ENCODE measurements at regions not wholly inside any gene's neighbourhood (a gene's known extent, or its start where the extent isn't known, plus 50 kb on each side); places are given as distances from the start of the nearest gene placed in this dataset.
A peak's percentile ranks its signal among the peaks of the same experiment; 100 is the strongest.

DNA sequence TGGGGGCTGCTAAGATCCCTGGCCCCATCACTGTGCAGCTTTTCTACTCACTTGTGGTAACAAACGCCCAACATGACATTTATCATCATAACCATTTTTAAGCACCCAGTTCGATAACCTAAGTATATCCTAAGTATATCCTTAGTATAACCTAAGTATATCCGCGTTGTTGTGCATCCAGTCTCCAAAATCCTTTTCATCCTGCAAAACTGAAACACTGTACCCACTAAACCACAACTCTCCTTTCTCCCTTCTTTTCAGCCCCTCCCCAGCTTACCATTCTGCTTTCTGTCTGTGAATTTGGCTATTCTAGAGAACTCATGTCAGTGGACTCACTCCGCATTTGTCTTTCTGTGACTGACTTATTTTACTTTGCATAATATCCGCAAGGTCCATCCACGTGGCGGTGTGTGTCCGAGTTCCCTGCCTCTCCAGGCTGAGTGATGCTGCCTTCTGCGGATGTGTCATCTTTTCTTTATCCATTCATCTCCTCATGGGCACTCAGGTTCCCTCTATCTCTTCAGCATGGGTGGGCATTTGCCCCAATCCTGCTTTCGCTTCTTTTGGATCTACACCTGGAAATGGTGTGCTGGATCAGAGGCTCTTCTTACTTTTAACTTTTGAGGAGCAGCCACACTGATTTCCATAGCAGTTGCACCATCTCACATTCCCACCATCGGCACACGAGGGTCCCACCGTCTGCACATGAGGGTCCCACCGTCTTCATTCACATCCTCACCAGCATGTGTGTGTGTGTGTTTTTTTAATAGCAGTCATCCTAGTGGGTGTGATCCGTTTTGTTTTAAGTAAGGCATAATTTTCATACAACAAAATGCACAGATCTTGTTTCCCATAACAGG lies 82.4 kb upstream of the CLDN5 start:
- intact Hi-C loops (cut with micrococcal nuclease): loop anchor here (5.0 to 10.0 kb wide), 3 partner anchors 58 to 532 kb away; no protein-coding TSS in a partner anchor
- CTCF ChIA-PET (ENCODE audit: low intra/inter-chr PET ratio): no interaction called here
- no peaks in the 10 kb centered on the region for H3K79me2 ChIP-seq (ENCODE audit: control insufficient read depth, insufficient read depth, low read length)
- in situ Hi-C loops (cut with MboI): no loop called here
- no peaks in the 10 kb centered on the region for H3K9me3 ChIP-seq (replicated peaks; ENCODE audit: control insufficient read depth, insufficient read depth, low read depth, low read length)
- peaks cover 87 to 94% of the 10 kb centered on the region in 2 experiments for H3K27me3 ChIP-seq (ENCODE audit: control insufficient read depth in 2 of 2, insufficient read depth in 2 of 2, low read length in 2 of 2)
- DNase-seq (ENCODE audit: extremely low read depth in 1 of 4, low spot score in 3 of 4): peak in 2 of 4 experiments; percentile 53 to 56
- H2AFZ ChIP-seq (ENCODE audit: low read depth, low read length): no peak overlapping the region
- BruUV-seq (replicated peaks): no TSS peak
- H3K4me2 ChIP-seq (ENCODE audit: insufficient read depth, low read length): no peak overlapping the region
- no peaks in the 10 kb centered on the region for H3K36me3 ChIP-seq (ENCODE audit: control insufficient read depth, insufficient read depth, low read length)
- H3K4me1 ChIP-seq (replicated peaks in 1 of 2; ENCODE audit: control insufficient read depth in 2 of 2, insufficient read depth in 2 of 2, low read length in 2 of 2): peaks cover 9 to 19% of the 10 kb centered on the region in 2 experiments; a peak in 4 of 5 replicates
- no peaks in the 10 kb centered on the region for H3K9me1 ChIP-seq (ENCODE audit: control insufficient read depth, insufficient read depth, low read length)
- ATAC-seq: no peak
- 4% methylated on average over 16 of the region's 16 CpGs for whole genome bisulfite sequencing (ENCODE audit: insufficient coverage, low coverage, missing lambda C conversion rate)
- FAIRE-seq: no peak
- H4K20me1 ChIP-seq (replicated peaks; ENCODE audit: control insufficient read depth, insufficient read depth, low read length): peaks cover 31% of the 10 kb centered on the region
- no peak overlapping the region for H3K4me3 ChIP-seq
- no peak overlapping the region for H3K27ac ChIP-seq (ENCODE audit: extremely low read depth, low read depth, low read length)
- POLR2A ChIA-PET: interaction anchor here (0.6 to 2.0 kb wide), 4 partner anchors 12 to 623 kb away, joined by 3 to 8 read pairs (median 3); no protein-coding TSS in a partner anchor
- H3K9ac ChIP-seq (ENCODE audit: insufficient read depth in 1 of 2, low read depth in 2 of 2, low read length in 2 of 2): no peak overlapping the region
- TF ChIP-seq MIER1 (IDR thresholded peaks at IDR 0.05; ENCODE audit: low read depth) (no peak), CBX8 (IDR thresholded peaks at IDR 0.05; ENCODE audit: borderline replicate concordance, extremely low read depth, low read depth, low read length, poor library complexity, severe bottlenecking) (peak; percentile 96), GABPB1 (CRISPR knock-in tag; IDR thresholded peaks at IDR 0.05) (0 out of 2 replicates have a peak, but pooled peaks have one; percentile 40), ZBTB1 (CRISPR knock-in tag; IDR thresholded peaks at IDR 0.05; ENCODE audit: borderline replicate concordance, low read depth) (0 out of 2 replicates have a peak, but pooled peaks have one; percentile 58), ZKSCAN3 (CRISPR knock-in tag; IDR thresholded peaks at IDR 0.05) (0 out of 2 replicates have a peak, but pooled peaks have one; percentile 3), FOXP1 (CRISPR knock-in tag; IDR thresholded peaks at IDR 0.05) (0 out of 2 replicates have a peak, but pooled peaks have one; percentile 42)
- TF ChIP-seq, protein P1, sequence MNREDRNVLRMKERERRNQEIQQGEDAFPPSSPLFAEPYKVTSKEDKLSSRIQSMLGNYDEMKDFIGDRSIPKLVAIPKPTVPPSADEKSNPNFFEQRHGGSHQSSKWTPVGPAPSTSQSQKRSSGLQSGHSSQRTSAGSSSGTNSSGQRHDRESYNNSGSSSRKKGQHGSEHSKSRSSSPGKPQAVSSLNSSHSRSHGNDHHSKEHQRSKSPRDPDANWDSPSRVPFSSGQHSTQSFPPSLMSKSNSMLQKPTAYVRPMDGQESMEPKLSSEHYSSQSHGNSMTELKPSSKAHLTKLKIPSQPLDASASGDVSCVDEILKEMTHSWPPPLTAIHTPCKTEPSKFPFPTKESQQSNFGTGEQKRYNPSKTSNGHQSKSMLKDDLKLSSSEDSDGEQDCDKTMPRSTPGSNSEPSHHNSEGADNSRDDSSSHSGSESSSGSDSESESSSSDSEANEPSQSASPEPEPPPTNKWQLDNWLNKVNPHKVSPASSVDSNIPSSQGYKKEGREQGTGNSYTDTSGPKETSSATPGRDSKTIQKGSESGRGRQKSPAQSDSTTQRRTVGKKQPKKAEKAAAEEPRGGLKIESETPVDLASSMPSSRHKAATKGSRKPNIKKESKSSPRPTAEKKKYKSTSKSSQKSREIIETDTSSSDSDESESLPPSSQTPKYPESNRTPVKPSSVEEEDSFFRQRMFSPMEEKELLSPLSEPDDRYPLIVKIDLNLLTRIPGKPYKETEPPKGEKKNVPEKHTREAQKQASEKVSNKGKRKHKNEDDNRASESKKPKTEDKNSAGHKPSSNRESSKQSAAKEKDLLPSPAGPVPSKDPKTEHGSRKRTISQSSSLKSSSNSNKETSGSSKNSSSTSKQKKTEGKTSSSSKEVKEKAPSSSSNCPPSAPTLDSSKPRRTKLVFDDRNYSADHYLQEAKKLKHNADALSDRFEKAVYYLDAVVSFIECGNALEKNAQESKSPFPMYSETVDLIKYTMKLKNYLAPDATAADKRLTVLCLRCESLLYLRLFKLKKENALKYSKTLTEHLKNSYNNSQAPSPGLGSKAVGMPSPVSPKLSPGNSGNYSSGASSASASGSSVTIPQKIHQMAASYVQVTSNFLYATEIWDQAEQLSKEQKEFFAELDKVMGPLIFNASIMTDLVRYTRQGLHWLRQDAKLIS (CRISPR knock-in tag; IDR thresholded peaks at IDR 0.05): no peak
- TF ChIP-seq, protein P2, sequence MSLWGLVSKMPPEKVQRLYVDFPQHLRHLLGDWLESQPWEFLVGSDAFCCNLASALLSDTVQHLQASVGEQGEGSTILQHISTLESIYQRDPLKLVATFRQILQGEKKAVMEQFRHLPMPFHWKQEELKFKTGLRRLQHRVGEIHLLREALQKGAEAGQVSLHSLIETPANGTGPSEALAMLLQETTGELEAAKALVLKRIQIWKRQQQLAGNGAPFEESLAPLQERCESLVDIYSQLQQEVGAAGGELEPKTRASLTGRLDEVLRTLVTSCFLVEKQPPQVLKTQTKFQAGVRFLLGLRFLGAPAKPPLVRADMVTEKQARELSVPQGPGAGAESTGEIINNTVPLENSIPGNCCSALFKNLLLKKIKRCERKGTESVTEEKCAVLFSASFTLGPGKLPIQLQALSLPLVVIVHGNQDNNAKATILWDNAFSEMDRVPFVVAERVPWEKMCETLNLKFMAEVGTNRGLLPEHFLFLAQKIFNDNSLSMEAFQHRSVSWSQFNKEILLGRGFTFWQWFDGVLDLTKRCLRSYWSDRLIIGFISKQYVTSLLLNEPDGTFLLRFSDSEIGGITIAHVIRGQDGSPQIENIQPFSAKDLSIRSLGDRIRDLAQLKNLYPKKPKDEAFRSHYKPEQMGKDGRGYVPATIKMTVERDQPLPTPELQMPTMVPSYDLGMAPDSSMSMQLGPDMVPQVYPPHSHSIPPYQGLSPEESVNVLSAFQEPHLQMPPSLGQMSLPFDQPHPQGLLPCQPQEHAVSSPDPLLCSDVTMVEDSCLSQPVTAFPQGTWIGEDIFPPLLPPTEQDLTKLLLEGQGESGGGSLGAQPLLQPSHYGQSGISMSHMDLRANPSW (CRISPR knock-in tag; IDR thresholded peaks at IDR 0.05): 0 out of 2 replicates have a peak, but pooled peaks have one; percentile 75
- TF ChIP-seq, protein P3, sequence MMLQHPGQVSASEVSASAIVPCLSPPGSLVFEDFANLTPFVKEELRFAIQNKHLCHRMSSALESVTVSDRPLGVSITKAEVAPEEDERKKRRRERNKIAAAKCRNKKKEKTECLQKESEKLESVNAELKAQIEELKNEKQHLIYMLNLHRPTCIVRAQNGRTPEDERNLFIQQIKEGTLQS (IDR thresholded peaks at IDR 0.05): no peak
- TF ChIP-seq, protein P3 (CRISPR knock-in tag; conservative IDR thresholded peaks at IDR 0.05): 0 out of 2 replicates have a peak, but pooled peaks have one; percentile 14
